ENCODE measurements at regions not wholly inside any gene's neighbourhood (a gene's known extent, or its start where the extent isn't known, plus 50 kb on each side); places are given as distances from the start of the nearest gene placed in this dataset.

DNA sequence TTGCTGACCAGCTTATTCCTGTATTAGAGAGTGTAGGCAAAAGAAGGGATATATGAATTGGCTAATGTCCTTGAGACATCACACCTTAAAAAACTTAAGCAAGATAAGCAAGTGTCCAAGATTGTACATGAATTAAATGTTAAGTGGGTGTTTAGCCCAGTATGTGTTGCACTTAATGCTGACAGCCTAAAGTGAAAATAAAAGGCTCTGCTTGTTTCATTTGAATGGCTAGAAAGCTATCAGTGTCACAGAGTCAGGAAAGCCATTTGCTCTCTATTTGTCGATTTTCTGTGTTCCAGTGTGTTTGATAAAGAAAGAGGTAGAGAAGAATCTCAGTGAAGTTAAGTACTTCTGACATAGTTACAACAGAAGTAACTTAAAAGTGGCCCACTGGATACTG lies 744.9 kb downstream of the ANKRD7 start:
- no peak for TF ChIP-seq CTCF (conservative IDR thresholded peaks at IDR 0.05; ENCODE audit: low read depth, low read length)
- no peak overlapping the region for H3K4me3 ChIP-seq (ENCODE audit: low read depth, low read length)
- no peak for DNase-seq (ENCODE audit: low read depth)

DNA sequence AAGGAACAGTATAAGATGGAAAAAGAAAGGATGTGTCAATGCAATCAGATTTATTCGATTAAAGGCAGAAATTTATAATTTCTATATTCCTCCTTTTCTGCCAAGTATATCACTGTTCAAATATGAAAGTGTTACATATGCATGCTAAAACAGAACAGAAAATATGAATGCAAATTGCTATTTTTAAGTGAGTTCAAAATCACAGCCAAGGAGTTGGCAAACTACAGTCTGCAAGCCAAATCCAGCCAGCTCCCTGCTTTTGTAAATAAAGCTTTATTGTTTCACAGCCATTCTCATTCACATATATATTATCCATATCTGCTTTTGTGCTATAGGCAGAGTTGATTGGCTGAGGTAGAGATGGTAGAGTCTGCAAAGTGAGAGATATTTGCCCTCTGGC lies 747.2 kb downstream of the ANKRD7 start:
- no peak overlapping the region for H3K4me3 ChIP-seq (ENCODE audit: low read depth, low read length)
- DNase-seq (ENCODE audit: low read depth), result no peak
- TF ChIP-seq CTCF (conservative IDR thresholded peaks at IDR 0.05; ENCODE audit: low read depth, low read length), result no peak

- DNase-seq (ENCODE audit: low read depth), result no peak
- no peak for TF ChIP-seq CTCF (conservative IDR thresholded peaks at IDR 0.05; ENCODE audit: low read depth, low read length)
- H3K4me3 ChIP-seq (ENCODE audit: low read depth, low read length), result no peak overlapping the region
Measured at GRCh38 chr7:118974836-118975235, 750.3 kb downstream of the ANKRD7 start.

- DNase-seq (ENCODE audit: low read depth), result no peak
- no peak for TF ChIP-seq CTCF (conservative IDR thresholded peaks at IDR 0.05; ENCODE audit: low read depth, low read length)
- H3K4me3 ChIP-seq (ENCODE audit: low read depth, low read length), result no peak overlapping the region
Measured at GRCh38 chr7:118995350-118995749, 770.8 kb downstream of the ANKRD7 start.

GRCh38 chr7:119007236-119007635 lies 782.7 kb downstream of the ANKRD7 start:
- H3K4me3 ChIP-seq (ENCODE audit: low read depth, low read length), result no peak overlapping the region
- DNase-seq (ENCODE audit: low read depth), result no peak
- no peak for TF ChIP-seq CTCF (conservative IDR thresholded peaks at IDR 0.05; ENCODE audit: low read depth, low read length)

- H3K4me3 ChIP-seq (ENCODE audit: low read depth, low read length), result no peak overlapping the region
- no peak for TF ChIP-seq CTCF (conservative IDR thresholded peaks at IDR 0.05; ENCODE audit: low read depth, low read length)
- DNase-seq (ENCODE audit: low read depth), result no peak
Measured at GRCh38 chr7:119010635-119011034, 786.1 kb downstream of the ANKRD7 start.

DNA sequence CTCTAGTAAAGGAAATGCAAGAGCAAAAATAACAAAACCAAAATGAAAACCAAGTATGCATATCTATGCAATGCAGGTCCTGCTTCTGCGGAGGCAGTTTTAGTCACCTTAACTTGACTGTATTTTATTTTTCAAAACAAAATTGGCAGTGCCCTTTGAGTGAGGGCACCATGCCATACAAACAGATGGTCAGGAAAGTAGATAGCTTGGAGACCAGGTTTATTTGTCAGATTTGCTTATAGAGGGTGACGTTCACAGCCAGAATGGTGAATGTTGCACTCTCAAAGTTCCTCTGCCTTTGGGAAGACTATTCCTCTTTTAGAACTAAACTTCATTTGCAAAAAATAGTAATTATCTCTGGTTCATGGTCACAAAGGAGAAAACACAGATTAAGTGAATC lies 801.9 kb downstream of the ANKRD7 start:
- no peak for TF ChIP-seq CTCF (conservative IDR thresholded peaks at IDR 0.05; ENCODE audit: low read depth, low read length)
- DNase-seq (ENCODE audit: low read depth), result no peak
- no peak overlapping the region for H3K4me3 ChIP-seq (ENCODE audit: low read depth, low read length)

Measured in choroid plexus epithelial cell (primary cell).